ENCODE measurements at regions not wholly inside any gene's neighbourhood (a gene's known extent, or its start where the extent isn't known, plus 50 kb on each side); places are given as distances from the start of the nearest gene placed in this dataset.

DNA sequence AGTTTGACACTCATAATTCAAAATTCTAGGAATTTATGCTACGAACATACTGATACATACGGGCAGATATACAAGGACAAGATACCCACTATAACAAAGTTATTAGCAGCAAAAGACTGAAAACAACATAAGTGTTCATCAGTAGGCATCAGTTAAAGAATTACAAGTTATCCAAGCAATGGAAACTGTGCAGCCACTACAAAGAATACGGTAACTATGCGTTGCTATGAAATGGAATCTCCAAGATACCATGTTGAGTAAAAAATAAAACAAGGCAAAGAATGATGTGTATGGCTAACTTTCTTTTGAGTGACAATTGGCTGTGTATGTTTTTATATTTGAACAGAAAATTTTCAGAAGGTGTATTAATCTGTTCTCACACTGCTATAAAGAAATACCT is 151.7 kb downstream of the ADAMTS15 start:
- TF ChIP-seq CTCF (conservative IDR thresholded peaks at IDR 0.05): no peak
- no peak for TF ChIP-seq ZFX (IDR thresholded peaks at IDR 0.05)

All from C4-2B (cell line).